SK-N-SH treated with all-trans-retinoic acid at 6 μM for 48 hours (cell line): ENCODE measurements at regions not wholly inside any gene's neighbourhood (a gene's known extent, or its start where the extent isn't known, plus 50 kb on each side); places are given as distances from the start of the nearest gene placed in this dataset.

ENCODE experiments used
- OSR1 ChIP-seq: fragments of 250-450 bp; sonication (Bioruptor Pico); IDR thresholded peaks from 2 replicates; pipeline ENCODE4 v1.8.0; 2022; ENCODE audit warnings: moderate library complexity, mild to moderate bottlenecking, inconsistent platforms
- PATZ1 ChIP-seq: fragments of 250-450 bp; sonication (Bioruptor Pico); IDR thresholded peaks from 2 replicates; pipeline ENCODE4 v1.8.0; 2020; ENCODE audit warnings: mild to moderate bottlenecking, moderate library complexity, borderline replicate concordance
- POU6F1 ChIP-seq: fragments of 250-450 bp; sonication (Bioruptor Pico); IDR thresholded peaks from 2 replicates; pipeline ENCODE4 v1.8.0; 2021; ENCODE audit warnings: low read depth, mild to moderate bottlenecking, moderate library complexity, borderline replicate concordance
- PPARA ChIP-seq: fragments of 250-450 bp; sonication (Bioruptor Pico); IDR thresholded peaks from 2 replicates; pipeline ENCODE4 v1.5.0; 2020; ENCODE audit warnings: mild to moderate bottlenecking, borderline replicate concordance
- TOX ChIP-seq: fragments of 250-450 bp; sonication (Bioruptor Pico); IDR thresholded peaks from 2 replicates; pipeline ENCODE4 v1.8.0; 2021; ENCODE audit warnings: mild to moderate bottlenecking, moderate library complexity, borderline replicate concordance
- TSHZ2 ChIP-seq: fragments of 250-450 bp; sonication (Bioruptor Pico); IDR thresholded peaks from 2 replicates; pipeline ENCODE4 v1.5.0; 2020; ENCODE audit warnings: mild to moderate bottlenecking, moderate library complexity
- ZFP3 ChIP-seq: fragments of 250-450 bp; sonication (Bioruptor Pico); IDR thresholded peaks from 2 replicates; pipeline ENCODE4 v1.5.0; 2020; ENCODE audit warnings: mild to moderate bottlenecking, moderate library complexity
- ZNF70 ChIP-seq: fragments of 450-650 bp; formaldehyde crosslinking; IDR thresholded peaks from 2 replicates; pipeline ENCODE4 v1.5.0; 2020; ENCODE audit warnings: mild to moderate bottlenecking, moderate library complexity
- TF ChIP-seq, protein P1 (sequence below): fragments of 250-450 bp; sonication (Bioruptor Pico); IDR thresholded peaks from 2 replicates; pipeline ENCODE4 v1.5.1; 2021; ENCODE audit warnings: mild to moderate bottlenecking, moderate library complexity

- TF ChIP-seq PATZ1 (CRISPR knock-in tag) (no peak), TSHZ2 (CRISPR knock-in tag) (no peak), OSR1 (CRISPR knock-in tag) (no peak), POU6F1 (no peak), ZFP3 (CRISPR knock-in tag) (no peak), PPARA (CRISPR knock-in tag) (no peak), ZNF70 (CRISPR knock-in tag) (no peak), TOX (CRISPR knock-in tag) (no peak)
- TF ChIP-seq, protein P1, sequence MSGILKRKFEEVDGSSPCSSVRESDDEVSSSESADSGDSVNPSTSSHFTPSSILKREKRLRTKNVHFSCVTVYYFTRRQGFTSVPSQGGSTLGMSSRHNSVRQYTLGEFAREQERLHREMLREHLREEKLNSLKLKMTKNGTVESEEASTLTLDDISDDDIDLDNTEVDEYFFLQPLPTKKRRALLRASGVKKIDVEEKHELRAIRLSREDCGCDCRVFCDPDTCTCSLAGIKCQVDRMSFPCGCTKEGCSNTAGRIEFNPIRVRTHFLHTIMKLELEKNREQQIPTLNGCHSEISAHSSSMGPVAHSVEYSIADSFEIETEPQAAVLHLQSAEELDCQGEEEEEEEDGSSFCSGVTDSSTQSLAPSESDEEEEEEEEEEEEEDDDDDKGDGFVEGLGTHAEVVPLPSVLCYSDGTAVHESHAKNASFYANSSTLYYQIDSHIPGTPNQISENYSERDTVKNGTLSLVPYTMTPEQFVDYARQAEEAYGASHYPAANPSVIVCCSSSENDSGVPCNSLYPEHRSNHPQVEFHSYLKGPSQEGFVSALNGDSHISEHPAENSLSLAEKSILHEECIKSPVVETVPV (CRISPR knock-in tag), result no peak
Observed at GRCh38 chr13:31504918-31505317, 234.4 kb upstream of the RXFP2 start.
